Osteocyte (in vitro differentiated cells): ENCODE measurements at regions not wholly inside any gene's neighbourhood (a gene's known extent, or its start where the extent isn't known, plus 50 kb on each side); places are given as distances from the start of the nearest gene placed in this dataset.

Experiments used
- DNase-seq: peaks from one replicate; pipeline ENCODE4 v3.0.0; 2021; ENCODE audit warnings: mixed read lengths; ENCODE audit not compliant: unreplicated experiment; ENCODE audit errors: extremely low spot score
- H3K27ac Mint-ChIP-seq: one replicate; pipeline ENCODE4 v1.8.0; 2021; ENCODE audit warnings: mild to moderate bottlenecking, mixed read lengths; ENCODE audit not compliant: unreplicated experiment
- H3K27me3 Mint-ChIP-seq: one replicate; pipeline ENCODE4 v1.8.0; 2021; ENCODE audit warnings: mixed read lengths; ENCODE audit not compliant: unreplicated experiment
- H3K36me3 Mint-ChIP-seq: one replicate; pipeline ENCODE4 v1.8.0; 2021; ENCODE audit warnings: mixed read lengths; ENCODE audit not compliant: unreplicated experiment
- H3K4me1 Mint-ChIP-seq: one replicate; pipeline ENCODE4 v1.8.0; 2021; ENCODE audit warnings: mixed read lengths; ENCODE audit not compliant: unreplicated experiment
- H3K4me3 Mint-ChIP-seq: one replicate; pipeline ENCODE4 v1.8.0; 2021; ENCODE audit warnings: mild to moderate bottlenecking, moderate library complexity, mixed read lengths; ENCODE audit not compliant: unreplicated experiment
- H3K9me3 Mint-ChIP-seq: one replicate; pipeline ENCODE4 v1.8.0; 2021; ENCODE audit warnings: mixed read lengths; ENCODE audit not compliant: unreplicated experiment
- CTCF ChIP-seq: fragments of 200-600 bp; sonication (generic); IDR thresholded peaks from 2 replicates; pipeline ENCODE4 v1.5.0; 2021; ENCODE audit warnings: antibody characterized with exemption, mild to moderate bottlenecking, moderate library complexity

- no peak overlapping the region for H3K4me3 Mint-ChIP-seq
- no peaks in the 10 kb centered on the region for H3K36me3 Mint-ChIP-seq
- H3K27me3 Mint-ChIP-seq = peaks cover 2% of the 10 kb centered on the region
- peaks cover 17% of the 10 kb centered on the region for H3K9me3 Mint-ChIP-seq
- no peaks in the 10 kb centered on the region for H3K4me1 Mint-ChIP-seq
- no peak overlapping the region for H3K27ac Mint-ChIP-seq
- no peak for DNase-seq
- no peak for TF ChIP-seq CTCF
These were observed 323.7 kb downstream of the HHIPL2 start for GRCh38 chr1:222224156-222224555.

GRCh38 chr1:222223010-222223409 lies 324.9 kb downstream of the HHIPL2 start:
- Mint-ChIP-seq H3K36me3 (no peaks in the 10 kb centered on the region), H3K9me3 (peaks cover 28% of the 10 kb centered on the region), H3K4me1 (no peaks in the 10 kb centered on the region), H3K27ac (no peak overlapping the region), H3K27me3 (peaks cover 2% of the 10 kb centered on the region), H3K4me3 (no peak overlapping the region)
- no peak for DNase-seq
- TF ChIP-seq CTCF = no peak

DNA sequence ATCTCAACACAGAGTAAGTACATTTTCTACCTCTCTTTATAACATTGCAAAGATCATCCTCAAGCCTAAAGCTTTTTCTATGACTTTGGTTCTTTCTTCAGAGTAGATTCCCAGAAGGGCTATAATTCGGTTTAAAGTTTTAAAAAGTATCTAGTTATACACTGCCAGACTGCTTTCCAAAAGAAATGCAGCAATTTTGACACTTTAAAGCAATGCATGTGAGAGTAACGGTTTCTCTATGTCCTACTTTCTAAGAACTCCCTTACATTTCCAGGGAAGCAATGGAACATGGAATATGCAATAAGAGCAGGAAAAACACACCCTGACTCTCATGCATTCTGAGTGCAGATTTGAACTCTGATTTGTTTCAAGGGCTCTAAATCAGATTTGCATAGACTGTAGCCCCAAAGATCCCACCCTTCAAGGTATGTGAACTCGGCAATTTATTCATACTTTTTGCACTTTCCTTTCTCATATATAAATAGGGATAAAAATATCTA lies 331.6 kb downstream of the HHIPL2 start:
- Mint-ChIP-seq H3K4me1 (no peaks in the 10 kb centered on the region), H3K27ac (no peak overlapping the region), H3K27me3 (peaks cover 6% of the 10 kb centered on the region), H3K36me3 (no peaks in the 10 kb centered on the region), H3K9me3 (peaks cover 20% of the 10 kb centered on the region), H3K4me3 (no peak overlapping the region)
- no peak for DNase-seq
- TF ChIP-seq CTCF = no peak

GRCh38 chr1:222210776-222211175 lies 337.1 kb downstream of the HHIPL2 start:
- Mint-ChIP-seq H3K4me1 (no peaks in the 10 kb centered on the region), H3K36me3 (no peaks in the 10 kb centered on the region), H3K27me3 (peaks cover 4% of the 10 kb centered on the region), H3K27ac (no peak overlapping the region), H3K9me3 (no peaks in the 10 kb centered on the region), H3K4me3 (no peak overlapping the region)
- no peak for TF ChIP-seq CTCF
- no peak for DNase-seq

DNA sequence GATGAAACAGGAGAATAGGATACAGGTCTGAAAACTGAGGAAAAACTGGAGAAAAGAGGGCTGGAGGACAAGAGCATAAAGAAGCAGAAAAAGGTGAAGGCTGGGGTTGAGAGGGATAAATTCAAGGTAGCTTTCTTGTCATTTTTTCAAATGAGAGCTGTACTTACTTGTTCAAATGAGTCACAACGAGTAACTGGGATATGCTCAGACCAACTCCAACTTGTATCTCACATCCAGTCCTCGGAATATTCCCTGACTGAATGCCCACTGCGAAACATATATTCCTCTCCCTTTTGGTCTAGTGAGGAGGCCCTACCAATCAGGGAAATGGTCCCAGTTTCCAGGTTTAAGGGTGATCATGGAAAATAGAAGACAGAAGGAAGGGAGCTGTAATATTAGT lies 343.4 kb downstream of the HHIPL2 start:
- no peak for DNase-seq
- TF ChIP-seq CTCF = no peak
- H3K27me3 Mint-ChIP-seq = no peaks in the 10 kb centered on the region
- H3K36me3 Mint-ChIP-seq = no peaks in the 10 kb centered on the region
- peak overlapping the region; percentile 4 for H3K27ac Mint-ChIP-seq
- H3K9me3 Mint-ChIP-seq = no peaks in the 10 kb centered on the region
- no peak overlapping the region for H3K4me3 Mint-ChIP-seq
- H3K4me1 Mint-ChIP-seq = no peaks in the 10 kb centered on the region
